ENCODE measurements at regions not wholly inside any gene's neighbourhood (a gene's known extent, or its start where the extent isn't known, plus 50 kb on each side); places are given as distances from the start of the nearest gene placed in this dataset.

DNA sequence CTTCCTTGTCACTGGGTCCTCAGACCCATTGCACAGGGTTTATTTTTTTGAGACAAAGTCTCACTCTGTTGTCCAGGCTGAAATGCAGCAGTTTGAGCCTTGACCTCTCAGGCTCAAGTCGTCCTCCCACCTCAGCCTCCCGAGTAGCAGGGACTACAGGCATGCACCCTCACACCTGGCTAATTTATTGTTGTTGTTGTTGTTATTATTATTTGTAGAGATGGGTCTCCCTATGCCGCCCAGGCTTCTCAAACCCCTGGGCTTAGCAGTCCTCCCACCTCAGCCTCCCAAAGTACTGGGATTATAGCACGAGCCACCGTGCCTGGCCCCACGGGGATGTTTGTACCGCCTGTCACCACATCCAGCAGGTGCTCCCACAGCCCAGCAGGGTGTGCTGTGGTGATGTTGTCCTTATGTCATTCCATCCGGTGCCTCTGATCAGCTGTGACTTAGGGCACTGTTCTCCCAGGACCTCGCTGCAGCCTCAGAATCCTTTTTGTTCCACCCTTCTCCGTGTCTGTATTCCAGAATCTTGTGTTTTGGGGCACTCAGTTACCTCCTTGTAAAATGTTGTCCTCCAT lies 182.3 kb downstream of the INO80D start (continued):
- TF ChIP-seq, protein P1, sequence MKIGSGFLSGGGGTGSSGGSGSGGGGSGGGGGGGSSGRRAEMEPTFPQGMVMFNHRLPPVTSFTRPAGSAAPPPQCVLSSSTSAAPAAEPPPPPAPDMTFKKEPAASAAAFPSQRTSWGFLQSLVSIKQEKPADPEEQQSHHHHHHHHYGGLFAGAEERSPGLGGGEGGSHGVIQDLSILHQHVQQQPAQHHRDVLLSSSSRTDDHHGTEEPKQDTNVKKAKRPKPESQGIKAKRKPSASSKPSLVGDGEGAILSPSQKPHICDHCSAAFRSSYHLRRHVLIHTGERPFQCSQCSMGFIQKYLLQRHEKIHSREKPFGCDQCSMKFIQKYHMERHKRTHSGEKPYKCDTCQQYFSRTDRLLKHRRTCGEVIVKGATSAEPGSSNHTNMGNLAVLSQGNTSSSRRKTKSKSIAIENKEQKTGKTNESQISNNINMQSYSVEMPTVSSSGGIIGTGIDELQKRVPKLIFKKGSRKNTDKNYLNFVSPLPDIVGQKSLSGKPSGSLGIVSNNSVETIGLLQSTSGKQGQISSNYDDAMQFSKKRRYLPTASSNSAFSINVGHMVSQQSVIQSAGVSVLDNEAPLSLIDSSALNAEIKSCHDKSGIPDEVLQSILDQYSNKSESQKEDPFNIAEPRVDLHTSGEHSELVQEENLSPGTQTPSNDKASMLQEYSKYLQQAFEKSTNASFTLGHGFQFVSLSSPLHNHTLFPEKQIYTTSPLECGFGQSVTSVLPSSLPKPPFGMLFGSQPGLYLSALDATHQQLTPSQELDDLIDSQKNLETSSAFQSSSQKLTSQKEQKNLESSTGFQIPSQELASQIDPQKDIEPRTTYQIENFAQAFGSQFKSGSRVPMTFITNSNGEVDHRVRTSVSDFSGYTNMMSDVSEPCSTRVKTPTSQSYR (CRISPR knock-in tag; IDR thresholded peaks at IDR 0.05; ENCODE audit: borderline replicate concordance), result 0 out of 2 replicates have a peak, but pooled peaks have one; percentile 11
- TF ChIP-seq HOXA5 (CRISPR knock-in tag; IDR thresholded peaks at IDR 0.05), result no peak
- peak; percentile 81 for TF ChIP-seq SMC3 (IDR thresholded peaks at IDR 0.05; ENCODE audit: low read length)
- TF ChIP-seq FOXO1 (CRISPR knock-in tag; IDR thresholded peaks at IDR 0.05), result peak; percentile 70
- TF ChIP-seq ERF (CRISPR knock-in tag; IDR thresholded peaks at IDR 0.05), result peak; percentile 77
- TF ChIP-seq, protein P2, sequence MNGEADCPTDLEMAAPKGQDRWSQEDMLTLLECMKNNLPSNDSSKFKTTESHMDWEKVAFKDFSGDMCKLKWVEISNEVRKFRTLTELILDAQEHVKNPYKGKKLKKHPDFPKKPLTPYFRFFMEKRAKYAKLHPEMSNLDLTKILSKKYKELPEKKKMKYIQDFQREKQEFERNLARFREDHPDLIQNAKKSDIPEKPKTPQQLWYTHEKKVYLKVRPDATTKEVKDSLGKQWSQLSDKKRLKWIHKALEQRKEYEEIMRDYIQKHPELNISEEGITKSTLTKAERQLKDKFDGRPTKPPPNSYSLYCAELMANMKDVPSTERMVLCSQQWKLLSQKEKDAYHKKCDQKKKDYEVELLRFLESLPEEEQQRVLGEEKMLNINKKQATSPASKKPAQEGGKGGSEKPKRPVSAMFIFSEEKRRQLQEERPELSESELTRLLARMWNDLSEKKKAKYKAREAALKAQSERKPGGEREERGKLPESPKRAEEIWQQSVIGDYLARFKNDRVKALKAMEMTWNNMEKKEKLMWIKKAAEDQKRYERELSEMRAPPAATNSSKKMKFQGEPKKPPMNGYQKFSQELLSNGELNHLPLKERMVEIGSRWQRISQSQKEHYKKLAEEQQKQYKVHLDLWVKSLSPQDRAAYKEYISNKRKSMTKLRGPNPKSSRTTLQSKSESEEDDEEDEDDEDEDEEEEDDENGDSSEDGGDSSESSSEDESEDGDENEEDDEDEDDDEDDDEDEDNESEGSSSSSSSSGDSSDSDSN (CRISPR knock-in tag; IDR thresholded peaks at IDR 0.05), result 0 out of 2 replicates have a peak, but pooled peaks have one; percentile 21
- peak; percentile 55; the same call in 1 of the 2 replicates for TF ChIP-seq SAP130 (CRISPR knock-in tag; IDR thresholded peaks at IDR 0.05; ENCODE audit: low read depth)
- no peak for TF ChIP-seq RBM22 (optimal IDR thresholded peaks at IDR 0.05; ENCODE audit: low read length)
- TF ChIP-seq, protein P3, sequence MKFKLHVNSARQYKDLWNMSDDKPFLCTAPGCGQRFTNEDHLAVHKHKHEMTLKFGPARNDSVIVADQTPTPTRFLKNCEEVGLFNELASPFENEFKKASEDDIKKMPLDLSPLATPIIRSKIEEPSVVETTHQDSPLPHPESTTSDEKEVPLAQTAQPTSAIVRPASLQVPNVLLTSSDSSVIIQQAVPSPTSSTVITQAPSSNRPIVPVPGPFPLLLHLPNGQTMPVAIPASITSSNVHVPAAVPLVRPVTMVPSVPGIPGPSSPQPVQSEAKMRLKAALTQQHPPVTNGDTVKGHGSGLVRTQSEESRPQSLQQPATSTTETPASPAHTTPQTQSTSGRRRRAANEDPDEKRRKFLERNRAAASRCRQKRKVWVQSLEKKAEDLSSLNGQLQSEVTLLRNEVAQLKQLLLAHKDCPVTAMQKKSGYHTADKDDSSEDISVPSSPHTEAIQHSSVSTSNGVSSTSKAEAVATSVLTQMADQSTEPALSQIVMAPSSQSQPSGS (CRISPR knock-in tag; IDR thresholded peaks at IDR 0.05), result no peak
- TF ChIP-seq ZNF143 (CRISPR knock-in tag; IDR thresholded peaks at IDR 0.05), result no peak
- TF ChIP-seq SOX5 (CRISPR knock-in tag; IDR thresholded peaks at IDR 0.05; ENCODE audit: borderline replicate concordance), result 0 out of 2 replicates have a peak, but pooled peaks have one; percentile 28

All from HepG2 (cell line).